Fibroblast of the aortic adventitia (primary cell): ENCODE measurements at regions not wholly inside any gene's neighbourhood (a gene's known extent, or its start where the extent isn't known, plus 50 kb on each side); places are given as distances from the start of the nearest gene placed in this dataset. TPM values are rescaled to one million over a fixed set of nuclear protein-coding genes. Genes with fewer than 3 reads are reported as not detected.

Source experiments
- DNase-seq: peaks from one replicate; pipeline ENCODE4 v3.0.0-alpha.2; 2010; ENCODE audit warnings: low read depth
- H3K4me3 ChIP-seq: 2 replicates; pipeline ENCODE4 v1.5.1; 2011; ENCODE audit warnings: low read depth, mild to moderate bottlenecking, control low read depth, low read length, moderate library complexity
- CTCF ChIP-seq: IDR thresholded peaks from 2 replicates; pipeline ENCODE4 v1.5.1; 2011; ENCODE audit warnings: mild to moderate bottlenecking, low read length, control low read depth, inconsistent platforms; ENCODE audit not compliant: insufficient read depth
- small RNA-seq: library from RNA; depleted of rRNA; stranded (forward); fragments of <200 nt; gene quantifications from one replicate; pipeline ENCODE3, GENCODE V24; 2012

DNA sequence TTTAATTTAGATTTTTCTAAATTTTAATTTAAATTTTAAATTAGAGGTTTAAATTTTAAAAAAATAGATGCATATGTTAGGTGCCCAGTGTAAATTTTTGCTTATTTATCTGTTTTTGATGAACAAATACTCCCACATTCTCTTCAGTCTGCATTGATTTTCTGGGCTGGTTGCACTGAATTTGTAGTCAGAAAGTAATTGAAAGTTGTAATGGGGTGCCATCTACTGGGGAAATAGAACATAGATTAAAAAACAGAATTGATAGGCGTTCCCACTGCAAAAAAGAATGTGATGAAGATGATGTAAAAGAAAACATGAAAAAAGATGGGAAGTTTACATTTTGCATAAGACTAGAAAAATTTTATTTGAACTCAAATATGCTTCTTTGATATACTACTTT lies 51.7 kb upstream of the CCDC85A start:
- peak; percentile 52 for TF ChIP-seq CTCF
- no peak overlapping the region for H3K4me3 ChIP-seq
- peak; percentile 76 for DNase-seq

DNA sequence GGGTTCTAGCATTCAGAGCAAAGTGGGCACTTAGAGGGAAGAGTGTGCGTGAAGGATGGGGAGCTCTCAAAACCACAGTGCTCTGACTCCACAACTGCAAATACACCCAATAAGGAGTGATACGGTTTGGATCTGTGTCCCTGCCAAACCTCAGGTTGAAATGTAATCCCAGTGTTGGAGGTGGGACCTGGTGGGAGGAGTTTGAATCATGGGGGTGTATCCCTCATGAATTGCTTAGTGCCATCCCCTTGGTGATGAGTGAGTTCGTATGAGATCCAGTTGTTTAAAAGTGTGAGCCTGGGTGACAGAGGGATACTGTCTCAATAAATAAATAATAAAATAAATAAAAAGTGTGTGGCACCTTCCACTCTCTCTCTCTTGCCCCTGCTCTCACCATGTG lies 50.3 kb upstream of the CCDC85A start:
- no peak for DNase-seq
- TF ChIP-seq CTCF = no peak
- H3K4me3 ChIP-seq = no peak overlapping the region

- TF ChIP-seq CTCF = no peak
- no peak for DNase-seq
- H3K4me3 ChIP-seq = no peak overlapping the region
Observed at GRCh38 chr2:56133931-56134629, 49.7 kb upstream of the CCDC85A start.

Small RNA genes in the stretch of these regions (small RNA-seq; reads per million reads assigned to genes)
- gene MIR216A = not detected
- gene MIR216B = not detected
- gene MIR217 = 8.6 reads per million, percentile 92 among the genes with 10 or more reads in this experiment
